ENCODE measurements at regions not wholly inside any gene's neighbourhood (a gene's known extent, or its start where the extent isn't known, plus 50 kb on each side); places are given as distances from the start of the nearest gene placed in this dataset.

- H3K4me2 ChIP-seq, result no peak overlapping the region
- no peaks in the 10 kb centered on the region for H3K4me1 ChIP-seq
- no peaks in the 10 kb centered on the region for H4K20me1 ChIP-seq
- H3K27ac ChIP-seq, result no peak overlapping the region
- no peak overlapping the region for H3K4me3 ChIP-seq
- H3K9me3 ChIP-seq (replicated peaks in 1 of 11), result no peaks in the 10 kb centered on the region
- no peak overlapping the region for H3K9ac ChIP-seq
- TF ChIP-seq Cebpa-rat (IDR thresholded peaks at IDR 0.05), result no peak
- H3K36me3 ChIP-seq, result no peaks in the 10 kb centered on the region
- H3K27me3 ChIP-seq, result no peaks in the 10 kb centered on the region
Measured at GRCh38 chr12:84807249-84807648, 105.3 kb downstream of the SLC6A15 start.

GRCh38 chr12:84805474-84805858 is 107.1 kb downstream of the SLC6A15 start:
- H3K4me1 ChIP-seq, result no peaks in the 10 kb centered on the region
- H3K9me3 ChIP-seq (replicated peaks in 1 of 11), result no peaks in the 10 kb centered on the region
- no peak overlapping the region for H3K9ac ChIP-seq
- H3K27ac ChIP-seq, result no peak overlapping the region
- H3K4me3 ChIP-seq, result no peak overlapping the region
- no peak for TF ChIP-seq Cebpa-rat (IDR thresholded peaks at IDR 0.05)
- no peaks in the 10 kb centered on the region for H4K20me1 ChIP-seq
- no peaks in the 10 kb centered on the region for H3K36me3 ChIP-seq
- no peak overlapping the region for H3K4me2 ChIP-seq
- H3K27me3 ChIP-seq, result no peaks in the 10 kb centered on the region

- H3K4me3 ChIP-seq, result no peak overlapping the region
- no peak overlapping the region for H3K4me2 ChIP-seq
- no peaks in the 10 kb centered on the region for H3K27me3 ChIP-seq
- no peaks in the 10 kb centered on the region for H3K4me1 ChIP-seq
- TF ChIP-seq Cebpa-rat (IDR thresholded peaks at IDR 0.05), result no peak
- H3K9me3 ChIP-seq (replicated peaks in 1 of 11), result no peaks in the 10 kb centered on the region
- no peaks in the 10 kb centered on the region for H3K36me3 ChIP-seq
- H3K27ac ChIP-seq, result no peak overlapping the region
- H3K9ac ChIP-seq, result no peak overlapping the region
- H4K20me1 ChIP-seq, result no peaks in the 10 kb centered on the region
Measured at GRCh38 chr12:84804691-84805473, 107.7 kb downstream of the SLC6A15 start.

- no peaks in the 10 kb centered on the region for H3K27me3 ChIP-seq
- no peak overlapping the region for H3K9ac ChIP-seq
- H3K36me3 ChIP-seq, result no peaks in the 10 kb centered on the region
- no peaks in the 10 kb centered on the region for H4K20me1 ChIP-seq
- no peaks in the 10 kb centered on the region for H3K9me3 ChIP-seq (replicated peaks in 1 of 11)
- no peaks in the 10 kb centered on the region for H3K4me1 ChIP-seq
- H3K4me3 ChIP-seq, result no peak overlapping the region
- H3K4me2 ChIP-seq, result no peak overlapping the region
- H3K27ac ChIP-seq, result no peak overlapping the region
- no peak for TF ChIP-seq Cebpa-rat (IDR thresholded peaks at IDR 0.05)
Measured at GRCh38 chr12:84803661-84804060, 108.9 kb downstream of the SLC6A15 start.

GRCh38 chr12:84802161-84802560 is 110.4 kb downstream of the SLC6A15 start:
- no peaks in the 10 kb centered on the region for H3K27me3 ChIP-seq
- TF ChIP-seq Cebpa-rat (IDR thresholded peaks at IDR 0.05), result no peak
- no peak overlapping the region for H3K4me3 ChIP-seq
- H3K4me1 ChIP-seq, result no peaks in the 10 kb centered on the region
- H3K9me3 ChIP-seq (replicated peaks in 1 of 11), result no peaks in the 10 kb centered on the region
- no peak overlapping the region for H3K4me2 ChIP-seq
- no peak overlapping the region for H3K9ac ChIP-seq
- no peaks in the 10 kb centered on the region for H3K36me3 ChIP-seq
- no peaks in the 10 kb centered on the region for H4K20me1 ChIP-seq
- H3K27ac ChIP-seq, result no peak overlapping the region

- Histone ChIP-seq H3K4me2 (no peak overlapping the region), H3K9me3 (replicated peaks in 1 of 11) (no peaks in the 10 kb centered on the region), H3K27ac (no peak overlapping the region), H3K9ac (no peak overlapping the region), H3K36me3 (no peaks in the 10 kb centered on the region), H3K4me3 (no peak overlapping the region), H3K4me1 (no peaks in the 10 kb centered on the region), H4K20me1 (no peaks in the 10 kb centered on the region), H3K27me3 (no peaks in the 10 kb centered on the region)
- TF ChIP-seq Cebpa-rat (IDR thresholded peaks at IDR 0.05), result no peak
Measured at GRCh38 chr12:84793558-84794367, 118.8 kb downstream of the SLC6A15 start.

GRCh38 chr12:84791444-84791843 is 121.2 kb downstream of the SLC6A15 start:
- H3K9me3 ChIP-seq (replicated peaks in 1 of 11), result no peaks in the 10 kb centered on the region
- no peak overlapping the region for H3K4me2 ChIP-seq
- H3K27me3 ChIP-seq, result no peaks in the 10 kb centered on the region
- no peak overlapping the region for H3K9ac ChIP-seq
- no peak overlapping the region for H3K27ac ChIP-seq
- H3K36me3 ChIP-seq, result no peaks in the 10 kb centered on the region
- no peak overlapping the region for H3K4me3 ChIP-seq
- H4K20me1 ChIP-seq, result no peaks in the 10 kb centered on the region
- TF ChIP-seq Cebpa-rat (IDR thresholded peaks at IDR 0.05), result no peak
- no peaks in the 10 kb centered on the region for H3K4me1 ChIP-seq

- H3K4me1 ChIP-seq, result no peaks in the 10 kb centered on the region
- no peak overlapping the region for H3K27ac ChIP-seq
- no peaks in the 10 kb centered on the region for H4K20me1 ChIP-seq
- H3K4me3 ChIP-seq, result no peak overlapping the region
- no peak overlapping the region for H3K4me2 ChIP-seq
- TF ChIP-seq Cebpa-rat (IDR thresholded peaks at IDR 0.05), result no peak
- H3K27me3 ChIP-seq, result no peaks in the 10 kb centered on the region
- no peaks in the 10 kb centered on the region for H3K36me3 ChIP-seq
- H3K9me3 ChIP-seq (replicated peaks in 1 of 11), result no peaks in the 10 kb centered on the region
- H3K9ac ChIP-seq, result no peak overlapping the region
Measured at GRCh38 chr12:84789184-84789583, 123.4 kb downstream of the SLC6A15 start.

- no peak for TF ChIP-seq Cebpa-rat (IDR thresholded peaks at IDR 0.05)
- Histone ChIP-seq H3K9ac (no peak overlapping the region), H3K4me1 (no peaks in the 10 kb centered on the region)
Measured at GRCh38 chr12:84787253-84787652, 125.3 kb downstream of the SLC6A15 start.

GRCh38 chr12:84786622-84787021 is 126.0 kb downstream of the SLC6A15 start:
- TF ChIP-seq Cebpa-rat (IDR thresholded peaks at IDR 0.05), result no peak
- no peaks in the 10 kb centered on the region for H3K27me3 ChIP-seq
- H3K27ac ChIP-seq, result no peak overlapping the region
- no peaks in the 10 kb centered on the region for H3K36me3 ChIP-seq
- H4K20me1 ChIP-seq, result no peaks in the 10 kb centered on the region
- no peaks in the 10 kb centered on the region for H3K4me1 ChIP-seq
- H3K4me3 ChIP-seq, result no peak overlapping the region
- no peaks in the 10 kb centered on the region for H3K9me3 ChIP-seq (replicated peaks in 1 of 11)
- no peak overlapping the region for H3K4me2 ChIP-seq
- H3K9ac ChIP-seq, result no peak overlapping the region

More at GRCh38 chr12:84787253-84787652, 125.3 kb downstream of the SLC6A15 start:
- Histone ChIP-seq H3K4me3 (no peak overlapping the region), H3K9me3 (replicated peaks in 1 of 11) (no peaks in the 10 kb centered on the region), H4K20me1 (no peaks in the 10 kb centered on the region), H3K27me3 (no peaks in the 10 kb centered on the region), H3K4me2 (no peak overlapping the region), H3K36me3 (no peaks in the 10 kb centered on the region), H3K27ac (no peak overlapping the region)
